ENCODE measurements at regions not wholly inside any gene's neighbourhood (a gene's known extent, or its start where the extent isn't known, plus 50 kb on each side); places are given as distances from the start of the nearest gene placed in this dataset.

- Histone ChIP-seq H3K27me3 (ENCODE audit: insufficient read depth, poor library complexity, severe bottlenecking) (no peaks in the 10 kb centered on the region), H3K27ac (replicated peaks) (no peak overlapping the region), H3K4me3 (replicated peaks; ENCODE audit: insufficient read depth, low read length) (no peak overlapping the region)
- DNase-seq (ENCODE audit: low read depth in 1 of 2, low spot score in 1 of 2), result no peak
- no peak for TF ChIP-seq POLR2AphosphoS5 (IDR thresholded peaks at IDR 0.05; ENCODE audit: low read depth)
- TF ChIP-seq SPI1 (IDR thresholded peaks at IDR 0.05; ENCODE audit: borderline replicate concordance, low read depth), result no peak
- TF ChIP-seq CTCF (IDR thresholded peaks at IDR 0.05; ENCODE audit: insufficient read depth, low read length), result no peak
- TF ChIP-seq GABPA (IDR thresholded peaks at IDR 0.05; ENCODE audit: low read depth), result no peak
- no peak for TF ChIP-seq REST (IDR thresholded peaks at IDR 0.05; ENCODE audit: insufficient replicate concordance, low read depth)
Observed at GRCh38 chr7:156547884-156548561, 92.6 kb upstream of the RNF32 start.

- Histone ChIP-seq H3K27ac (replicated peaks) (no peak overlapping the region), H3K27me3 (ENCODE audit: insufficient read depth, poor library complexity, severe bottlenecking) (no peaks in the 10 kb centered on the region), H3K4me3 (replicated peaks; ENCODE audit: insufficient read depth, low read length) (no peak overlapping the region)
- no peak for TF ChIP-seq POLR2AphosphoS5 (IDR thresholded peaks at IDR 0.05; ENCODE audit: low read depth)
- no peak for TF ChIP-seq REST (IDR thresholded peaks at IDR 0.05; ENCODE audit: insufficient replicate concordance, low read depth)
- no peak for TF ChIP-seq GABPA (IDR thresholded peaks at IDR 0.05; ENCODE audit: low read depth)
- TF ChIP-seq CTCF (IDR thresholded peaks at IDR 0.05; ENCODE audit: insufficient read depth, low read length), result no peak
- TF ChIP-seq SPI1 (IDR thresholded peaks at IDR 0.05; ENCODE audit: borderline replicate concordance, low read depth), result no peak
- no peak for DNase-seq (ENCODE audit: low read depth in 1 of 2, low spot score in 1 of 2)
Observed at GRCh38 chr7:156545979-156546378, 94.6 kb upstream of the RNF32 start.

GRCh38 chr7:156544919-156545715 lies 95.5 kb upstream of the RNF32 start:
- Histone ChIP-seq H3K27ac (replicated peaks) (no peak overlapping the region), H3K4me3 (replicated peaks; ENCODE audit: insufficient read depth, low read length) (no peak overlapping the region), H3K27me3 (ENCODE audit: insufficient read depth, poor library complexity, severe bottlenecking) (no peaks in the 10 kb centered on the region)
- no peak for DNase-seq (ENCODE audit: low read depth in 1 of 2, low spot score in 1 of 2)
- TF ChIP-seq REST (IDR thresholded peaks at IDR 0.05; ENCODE audit: insufficient replicate concordance, low read depth), result no peak
- TF ChIP-seq GABPA (IDR thresholded peaks at IDR 0.05; ENCODE audit: low read depth), result no peak
- no peak for TF ChIP-seq SPI1 (IDR thresholded peaks at IDR 0.05; ENCODE audit: borderline replicate concordance, low read depth)
- no peak for TF ChIP-seq POLR2AphosphoS5 (IDR thresholded peaks at IDR 0.05; ENCODE audit: low read depth)
- TF ChIP-seq CTCF (IDR thresholded peaks at IDR 0.05; ENCODE audit: insufficient read depth, low read length), result no peak
